Ishikawa (cell line): ENCODE measurements at regions not wholly inside any gene's neighbourhood (a gene's known extent, or its start where the extent isn't known, plus 50 kb on each side); places are given as distances from the start of the nearest gene placed in this dataset.

Experiments used
- CEBPB ChIP-seq: IDR thresholded peaks from 2 replicates; pipeline ENCODE4 v1.6.1; 2012
- CREB1 ChIP-seq: IDR thresholded peaks from 2 replicates; pipeline ENCODE4 v1.6.1; 2012; ENCODE audit warnings: low read depth
- EGR1 ChIP-seq: IDR thresholded peaks from 2 replicates; pipeline ENCODE4 v1.6.1; 2012
- EP300 ChIP-seq: IDR thresholded peaks from 2 replicates; pipeline ENCODE4 v1.6.1; 2012; ENCODE audit warnings: borderline replicate concordance
- FOXM1 ChIP-seq: IDR thresholded peaks from 2 replicates; pipeline ENCODE4 v1.6.1; 2012; ENCODE audit warnings: low read depth, borderline replicate concordance
- MAX ChIP-seq: IDR thresholded peaks from 2 replicates; pipeline ENCODE4 v1.6.1; 2012
- NFIC ChIP-seq: IDR thresholded peaks from 2 replicates; pipeline ENCODE4 v1.6.1; 2012
- RAD21 ChIP-seq: IDR thresholded peaks from 2 replicates; pipeline ENCODE4 v1.6.1; 2012; ENCODE audit warnings: low read depth
- REST ChIP-seq: IDR thresholded peaks from 2 replicates; pipeline ENCODE4 v1.6.1; 2012; ENCODE audit warnings: low read depth, mild to moderate bottlenecking
- TAF1 ChIP-seq: IDR thresholded peaks from 2 replicates; pipeline ENCODE4 v1.6.1; 2012; ENCODE audit warnings: low read depth, mild to moderate bottlenecking
- TCF12 ChIP-seq: IDR thresholded peaks from 2 replicates; pipeline ENCODE4 v1.6.1; 2012; ENCODE audit warnings: low read depth
- TEAD4 ChIP-seq: IDR thresholded peaks from 2 replicates; pipeline ENCODE4 v1.6.1; 2012
- USF1 ChIP-seq: IDR thresholded peaks from 2 replicates; pipeline ENCODE4 v1.6.1; 2012
- YY1 ChIP-seq: IDR thresholded peaks from 2 replicates; pipeline ENCODE4 v1.6.1; 2012; ENCODE audit warnings: low read depth
- ZBTB7A ChIP-seq: IDR thresholded peaks from 2 replicates; pipeline ENCODE4 v1.6.1; 2012; ENCODE audit warnings: low read depth

GRCh38 chr14:86799244-86799647 is 1193.7 kb downstream of the GALC start:
- TF ChIP-seq EP300 (no peak), ZBTB7A (no peak), FOXM1 (no peak), TEAD4 (no peak)

GRCh38 chr14:86798330-86798729 is 1194.7 kb downstream of the GALC start:
- no peak for TF ChIP-seq NFIC
- TF ChIP-seq TEAD4, result no peak
- TF ChIP-seq TAF1, result no peak
- TF ChIP-seq CREB1, result no peak
- no peak for TF ChIP-seq REST
- no peak for TF ChIP-seq EP300
- TF ChIP-seq MAX, result no peak
- no peak for TF ChIP-seq RAD21
- no peak for TF ChIP-seq CEBPB
- TF ChIP-seq ZBTB7A, result no peak

GRCh38 chr14:86797075-86797351 is 1196.0 kb downstream of the GALC start:
- TF ChIP-seq FOXM1, result no peak
- TF ChIP-seq TAF1, result no peak
- no peak for TF ChIP-seq ZBTB7A
- TF ChIP-seq MAX, result no peak
- no peak for TF ChIP-seq RAD21
- no peak for TF ChIP-seq NFIC
- no peak for TF ChIP-seq CREB1
- TF ChIP-seq CEBPB, result no peak
- TF ChIP-seq YY1, result no peak
- no peak for TF ChIP-seq EP300
- TF ChIP-seq TEAD4, result no peak
- TF ChIP-seq USF1, result no peak
- TF ChIP-seq REST, result no peak
- TF ChIP-seq TCF12, result no peak
- no peak for TF ChIP-seq EGR1

- TF ChIP-seq CREB1 (no peak), ZBTB7A (no peak), CEBPB (no peak)
Observed at GRCh38 chr14:86796221-86797074, 1196.5 kb downstream of the GALC start.

- TF ChIP-seq REST, result no peak
- no peak for TF ChIP-seq EGR1
- TF ChIP-seq YY1, result no peak
- TF ChIP-seq RAD21, result no peak
- TF ChIP-seq CEBPB, result no peak
- no peak for TF ChIP-seq FOXM1
- no peak for TF ChIP-seq TEAD4
- no peak for TF ChIP-seq TAF1
- no peak for TF ChIP-seq MAX
- TF ChIP-seq USF1, result no peak
- no peak for TF ChIP-seq CREB1
- TF ChIP-seq EP300, result no peak
- no peak for TF ChIP-seq ZBTB7A
Observed at GRCh38 chr14:86794689-86795088, 1198.3 kb downstream of the GALC start.
